Testis (tissue), 2 donors: ENCODE measurements at regions not wholly inside any gene's neighbourhood (a gene's known extent, or its start where the extent isn't known, plus 50 kb on each side); places are given as distances from the start of the nearest gene placed in this dataset.

ENCODE experiments used
- POLR2A ChIP-seq: fragments of 450-650 bp; IDR thresholded peaks from one replicate; pipeline ENCODE4 v1.6.1; 2017; ENCODE audit warnings: antibody characterized with exemption, mild to moderate bottlenecking, moderate library complexity
- TF ChIP-seq, protein P1 (sequence below), 3 experiments: fragments of 450-650 bp in 2 of 3; fragments of 200-600 bp in 1 of 3; sonication (generic) in 1 of 3; IDR thresholded peaks; one replicate each; pipeline ENCODE4 v1.5.1; 2016 to 2019; ENCODE audit warnings: antibody characterized with exemption in 3 of 3, mild to moderate bottlenecking in 2 of 3, moderate library complexity in 1 of 3

DNA sequence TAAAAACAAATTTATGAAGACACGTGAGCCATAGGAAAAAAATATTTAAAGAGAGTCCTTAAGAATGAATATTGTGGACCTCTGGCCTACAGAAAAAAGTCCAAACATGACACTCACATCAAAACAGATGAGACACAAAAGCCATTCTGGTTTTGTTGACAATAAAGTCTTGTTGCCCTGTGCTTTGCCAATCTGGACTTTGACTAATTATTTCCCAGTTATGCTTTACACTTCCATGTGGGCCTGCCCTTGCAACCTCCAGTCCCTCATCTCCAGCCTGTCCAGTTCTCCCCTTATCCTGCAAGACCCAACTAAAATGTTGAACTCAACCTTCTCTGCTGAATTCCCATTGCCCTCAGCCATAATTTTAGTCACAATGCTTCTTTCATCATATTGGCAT, 184.5 kb upstream of the SERP2 start:
- TF ChIP-seq, protein P1, sequence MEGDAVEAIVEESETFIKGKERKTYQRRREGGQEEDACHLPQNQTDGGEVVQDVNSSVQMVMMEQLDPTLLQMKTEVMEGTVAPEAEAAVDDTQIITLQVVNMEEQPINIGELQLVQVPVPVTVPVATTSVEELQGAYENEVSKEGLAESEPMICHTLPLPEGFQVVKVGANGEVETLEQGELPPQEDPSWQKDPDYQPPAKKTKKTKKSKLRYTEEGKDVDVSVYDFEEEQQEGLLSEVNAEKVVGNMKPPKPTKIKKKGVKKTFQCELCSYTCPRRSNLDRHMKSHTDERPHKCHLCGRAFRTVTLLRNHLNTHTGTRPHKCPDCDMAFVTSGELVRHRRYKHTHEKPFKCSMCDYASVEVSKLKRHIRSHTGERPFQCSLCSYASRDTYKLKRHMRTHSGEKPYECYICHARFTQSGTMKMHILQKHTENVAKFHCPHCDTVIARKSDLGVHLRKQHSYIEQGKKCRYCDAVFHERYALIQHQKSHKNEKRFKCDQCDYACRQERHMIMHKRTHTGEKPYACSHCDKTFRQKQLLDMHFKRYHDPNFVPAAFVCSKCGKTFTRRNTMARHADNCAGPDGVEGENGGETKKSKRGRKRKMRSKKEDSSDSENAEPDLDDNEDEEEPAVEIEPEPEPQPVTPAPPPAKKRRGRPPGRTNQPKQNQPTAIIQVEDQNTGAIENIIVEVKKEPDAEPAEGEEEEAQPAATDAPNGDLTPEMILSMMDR (IDR thresholded peaks at IDR 0.05): no peak
- TF ChIP-seq POLR2A: no peak
